Neural crest cell (in vitro differentiated cells): ENCODE measurements at regions not wholly inside any gene's neighbourhood (a gene's known extent, or its start where the extent isn't known, plus 50 kb on each side); places are given as distances from the start of the nearest gene placed in this dataset.

ENCODE experiments used
- DNase-seq: peaks from one replicate; pipeline ENCODE4 v3.0.0; 2021; ENCODE audit warnings: low read depth, mixed read lengths, low spot score
- H3K27ac Mint-ChIP-seq: one replicate; pipeline ENCODE4 v1.8.0; 2021; ENCODE audit warnings: mild to moderate bottlenecking, mixed read lengths; ENCODE audit not compliant: unreplicated experiment
- H3K27me3 Mint-ChIP-seq: 2 replicates; pipeline ENCODE4 v1.8.0; 2021; ENCODE audit warnings: low read depth, mild to moderate bottlenecking, mixed read lengths
- H3K36me3 Mint-ChIP-seq: 2 replicates; pipeline ENCODE4 v1.8.0; 2021; ENCODE audit warnings: low read depth, mild to moderate bottlenecking, mixed read lengths
- H3K4me1 Mint-ChIP-seq: 2 replicates; pipeline ENCODE4 v1.8.0; 2021; ENCODE audit warnings: mixed read lengths
- H3K4me3 Mint-ChIP-seq: one replicate; pipeline ENCODE4 v1.8.0; 2021; ENCODE audit warnings: mild to moderate bottlenecking, mixed read lengths
- H3K9me3 Mint-ChIP-seq: 2 replicates; pipeline ENCODE4 v1.8.0; 2021; ENCODE audit warnings: mixed read lengths
- CTCF ChIP-seq: fragments of 200-600 bp; sonication (generic); conservative IDR thresholded peaks from 2 replicates; pipeline ENCODE4 v1.5.0; 2021; ENCODE audit warnings: antibody characterized with exemption, mild to moderate bottlenecking

- Mint-ChIP-seq H3K36me3 (no peaks in the 10 kb centered on the region), H3K9me3 (peaks cover 7% of the 10 kb centered on the region), H3K4me3 (no peak overlapping the region), H3K4me1 (no peaks in the 10 kb centered on the region), H3K27ac (no peak overlapping the region), H3K27me3 (no peaks in the 10 kb centered on the region)
- DNase-seq, result no peak
- no peak for TF ChIP-seq CTCF
Observed at GRCh38 chr12:75863533-75863932, 168.0 kb downstream of the PHLDA1 start.

- no peaks in the 10 kb centered on the region for H3K27me3 Mint-ChIP-seq
- H3K9me3 Mint-ChIP-seq, result peaks cover 7% of the 10 kb centered on the region
- no peak overlapping the region for H3K27ac Mint-ChIP-seq
- H3K4me1 Mint-ChIP-seq, result no peaks in the 10 kb centered on the region
- DNase-seq, result no peak
- H3K36me3 Mint-ChIP-seq, result no peaks in the 10 kb centered on the region
- H3K4me3 Mint-ChIP-seq, result no peak overlapping the region
- no peak for TF ChIP-seq CTCF
Observed at GRCh38 chr12:75862692-75863471, 168.7 kb downstream of the PHLDA1 start.

- Mint-ChIP-seq H3K9me3 (no peaks in the 10 kb centered on the region), H3K27ac (no peak overlapping the region), H3K4me1 (peaks cover under 1% of the 10 kb centered on the region), H3K36me3 (no peaks in the 10 kb centered on the region), H3K27me3 (no peaks in the 10 kb centered on the region), H3K4me3 (no peak overlapping the region)
- no peak for TF ChIP-seq CTCF
- no peak for DNase-seq
Observed at GRCh38 chr12:75859868-75860267, 171.7 kb downstream of the PHLDA1 start.

- Mint-ChIP-seq H3K4me3 (no peak overlapping the region), H3K27me3 (no peaks in the 10 kb centered on the region), H3K27ac (no peak overlapping the region), H3K4me1 (peaks cover 25% of the 10 kb centered on the region), H3K9me3 (no peaks in the 10 kb centered on the region), H3K36me3 (no peaks in the 10 kb centered on the region)
- no peak for DNase-seq
- TF ChIP-seq CTCF, result no peak
Observed at GRCh38 chr12:75856235-75856634, 175.3 kb downstream of the PHLDA1 start.

DNA sequence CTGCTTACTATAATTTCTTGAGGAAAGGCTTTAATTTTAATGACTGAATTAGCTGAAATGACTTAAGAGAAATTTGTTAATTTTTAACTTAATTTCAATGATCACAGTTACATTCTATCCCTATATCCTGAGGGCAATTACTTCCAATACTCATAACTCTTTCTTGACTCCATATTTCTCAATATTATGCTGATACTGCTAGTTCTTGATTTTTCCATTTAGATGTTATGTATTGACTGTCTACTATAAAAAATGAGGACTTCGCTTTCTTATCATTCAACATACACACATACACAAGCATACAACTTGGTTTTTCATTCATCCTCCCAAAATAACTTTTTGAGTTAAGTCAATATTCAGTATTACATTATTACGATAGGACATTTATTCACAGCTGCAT is 176.2 kb downstream of the PHLDA1 start:
- no peak overlapping the region for H3K27ac Mint-ChIP-seq
- no peak for DNase-seq

More for the DNA sequence above, 176.2 kb downstream of the PHLDA1 start:
- Mint-ChIP-seq H3K4me1 (peaks cover 33% of the 10 kb centered on the region), H3K4me3 (no peak overlapping the region), H3K36me3 (no peaks in the 10 kb centered on the region), H3K9me3 (no peaks in the 10 kb centered on the region), H3K27me3 (no peaks in the 10 kb centered on the region)
- no peak for TF ChIP-seq CTCF
